Suprapubic skin (tissue), 4 donors: ENCODE measurements at regions not wholly inside any gene's neighbourhood (a gene's known extent, or its start where the extent isn't known, plus 50 kb on each side); places are given as distances from the start of the nearest gene placed in this dataset.

Source experiments
- DNase-seq, 2 donors: peaks; one replicate each; pipeline ENCODE4 v3.0.0-alpha.2; 2019; ENCODE audit warnings: low spot score in 2 of 2
- H3K27ac ChIP-seq: fragments of 200-600 bp; sonication (generic); one replicate; pipeline ENCODE4 v1.5.1; 2019
- H3K27me3 ChIP-seq: fragments of 200-600 bp; sonication (generic); one replicate; pipeline ENCODE4 v1.5.1; 2019
- H3K36me3 ChIP-seq: fragments of 200-600 bp; sonication (generic); one replicate; pipeline ENCODE4 v1.5.1; 2019
- H3K4me1 ChIP-seq: fragments of 200-600 bp; sonication (generic); one replicate; pipeline ENCODE4 v1.5.1; 2019
- H3K4me3 ChIP-seq: fragments of 200-600 bp; sonication (generic); one replicate; pipeline ENCODE4 v1.5.1; 2019; ENCODE audit warnings: mild to moderate bottlenecking
- H3K9me3 ChIP-seq: fragments of 200-600 bp; sonication (generic); one replicate; pipeline ENCODE4 v1.5.1; 2019
- EP300 ChIP-seq: sonication (generic); formaldehyde crosslinking; IDR thresholded peaks from one replicate; pipeline ENCODE4 v1.6.1; 2017; ENCODE audit warnings: antibody characterized with exemption
- POLR2A ChIP-seq, 2 donors: fragments of 450-650 bp; IDR thresholded peaks; one replicate each; pipeline ENCODE4 v1.6.1; 2017; ENCODE audit warnings: antibody characterized with exemption in 2 of 2, mild to moderate bottlenecking in 2 of 2, moderate library complexity in 2 of 2
- POLR2AphosphoS5 ChIP-seq, 3 donors: sonication (generic); formaldehyde crosslinking; IDR thresholded peaks; one replicate each; pipeline ENCODE4 v1.6.1; 2017; ENCODE audit warnings: antibody characterized with exemption in 3 of 3
- WGBS: methylation state at CpG from one replicate; pipeline ENCODE4 v1.1.5; 2018; 5-methylcytosine and 5-hydroxymethylcytosine counted together
- TF ChIP-seq, protein P1 (sequence below), 2 donors: fragments of 200-600 bp in 1 of 2; fragments of 450-650 bp in 1 of 2; sonication (generic) in 1 of 2; IDR thresholded peaks; one replicate each; pipeline ENCODE4 v1.5.1; 2016 to 2019; ENCODE audit warnings: antibody characterized with exemption in 2 of 2, mild to moderate bottlenecking in 1 of 2, moderate library complexity in 1 of 2

DNA sequence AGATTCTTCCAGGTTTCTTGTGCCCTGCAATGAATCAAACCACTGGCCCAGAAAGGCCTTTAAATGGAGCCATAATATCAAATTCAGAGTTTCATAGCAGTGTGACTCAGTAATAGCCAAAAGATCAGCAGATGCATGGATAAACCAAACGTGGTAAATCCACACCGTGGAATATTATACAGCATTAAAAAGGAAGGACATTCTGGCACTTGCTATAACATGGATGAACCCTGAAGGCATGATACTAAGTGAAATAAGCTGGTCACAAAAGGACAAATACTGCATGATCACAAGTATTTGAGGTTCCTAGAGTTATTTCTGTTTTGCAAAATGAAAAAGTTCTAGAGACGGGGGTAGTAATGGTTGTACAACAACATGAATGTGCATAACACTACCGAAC, 140.1 kb downstream of the TOMM20 start:
- DNase-seq, result no peak
- Histone ChIP-seq H3K4me1 (peaks cover 44% of the 10 kb centered on the region), H3K27me3 (no peaks in the 10 kb centered on the region), H3K4me3 (no peak overlapping the region), H3K36me3 (no peaks in the 10 kb centered on the region), H3K9me3 (no peaks in the 10 kb centered on the region), H3K27ac (peak overlapping the region; percentile 92)
- 89% methylated on average over 4 of the region's 4 CpGs for WGBS
- TF ChIP-seq, protein P1, sequence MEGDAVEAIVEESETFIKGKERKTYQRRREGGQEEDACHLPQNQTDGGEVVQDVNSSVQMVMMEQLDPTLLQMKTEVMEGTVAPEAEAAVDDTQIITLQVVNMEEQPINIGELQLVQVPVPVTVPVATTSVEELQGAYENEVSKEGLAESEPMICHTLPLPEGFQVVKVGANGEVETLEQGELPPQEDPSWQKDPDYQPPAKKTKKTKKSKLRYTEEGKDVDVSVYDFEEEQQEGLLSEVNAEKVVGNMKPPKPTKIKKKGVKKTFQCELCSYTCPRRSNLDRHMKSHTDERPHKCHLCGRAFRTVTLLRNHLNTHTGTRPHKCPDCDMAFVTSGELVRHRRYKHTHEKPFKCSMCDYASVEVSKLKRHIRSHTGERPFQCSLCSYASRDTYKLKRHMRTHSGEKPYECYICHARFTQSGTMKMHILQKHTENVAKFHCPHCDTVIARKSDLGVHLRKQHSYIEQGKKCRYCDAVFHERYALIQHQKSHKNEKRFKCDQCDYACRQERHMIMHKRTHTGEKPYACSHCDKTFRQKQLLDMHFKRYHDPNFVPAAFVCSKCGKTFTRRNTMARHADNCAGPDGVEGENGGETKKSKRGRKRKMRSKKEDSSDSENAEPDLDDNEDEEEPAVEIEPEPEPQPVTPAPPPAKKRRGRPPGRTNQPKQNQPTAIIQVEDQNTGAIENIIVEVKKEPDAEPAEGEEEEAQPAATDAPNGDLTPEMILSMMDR (IDR thresholded peaks at IDR 0.05), result no peak
- TF ChIP-seq EP300, result no peak
- no peak for TF ChIP-seq POLR2AphosphoS5 (IDR thresholded peaks at IDR 0.05)
- no peak for TF ChIP-seq POLR2A (IDR thresholded peaks at IDR 0.05)

DNA sequence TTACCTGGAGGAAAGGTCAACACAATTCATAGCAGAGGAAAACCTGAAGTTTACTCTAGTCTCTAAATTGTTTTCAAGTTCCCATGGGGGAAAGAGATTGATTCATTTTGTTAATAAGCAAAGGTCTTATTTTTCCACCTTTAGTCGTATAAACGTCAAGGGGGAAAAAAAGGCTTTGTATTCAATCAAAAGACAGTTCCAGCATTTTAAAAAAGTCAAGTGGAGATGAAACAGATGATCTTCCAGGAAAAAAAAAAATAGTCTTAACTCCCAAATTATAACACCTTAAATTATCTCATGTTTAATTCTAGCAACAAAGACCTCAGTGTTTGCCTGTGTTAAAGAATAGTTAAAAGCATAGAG, 140.5 kb downstream of the TOMM20 start:
- TF ChIP-seq EP300, result no peak
- no peak for TF ChIP-seq POLR2AphosphoS5 (IDR thresholded peaks at IDR 0.05)
- TF ChIP-seq, protein P1 (IDR thresholded peaks at IDR 0.05), result no peak
- no peak for TF ChIP-seq POLR2A (IDR thresholded peaks at IDR 0.05)
- Histone ChIP-seq H3K27me3 (no peaks in the 10 kb centered on the region), H3K4me1 (peaks cover 44% of the 10 kb centered on the region), H3K4me3 (no peak overlapping the region), H3K36me3 (no peaks in the 10 kb centered on the region), H3K9me3 (no peaks in the 10 kb centered on the region), H3K27ac (peak overlapping the region; percentile 92)
- 59% methylated on average over 2 of the region's 2 CpGs for WGBS
- DNase-seq, result no peak

DNA sequence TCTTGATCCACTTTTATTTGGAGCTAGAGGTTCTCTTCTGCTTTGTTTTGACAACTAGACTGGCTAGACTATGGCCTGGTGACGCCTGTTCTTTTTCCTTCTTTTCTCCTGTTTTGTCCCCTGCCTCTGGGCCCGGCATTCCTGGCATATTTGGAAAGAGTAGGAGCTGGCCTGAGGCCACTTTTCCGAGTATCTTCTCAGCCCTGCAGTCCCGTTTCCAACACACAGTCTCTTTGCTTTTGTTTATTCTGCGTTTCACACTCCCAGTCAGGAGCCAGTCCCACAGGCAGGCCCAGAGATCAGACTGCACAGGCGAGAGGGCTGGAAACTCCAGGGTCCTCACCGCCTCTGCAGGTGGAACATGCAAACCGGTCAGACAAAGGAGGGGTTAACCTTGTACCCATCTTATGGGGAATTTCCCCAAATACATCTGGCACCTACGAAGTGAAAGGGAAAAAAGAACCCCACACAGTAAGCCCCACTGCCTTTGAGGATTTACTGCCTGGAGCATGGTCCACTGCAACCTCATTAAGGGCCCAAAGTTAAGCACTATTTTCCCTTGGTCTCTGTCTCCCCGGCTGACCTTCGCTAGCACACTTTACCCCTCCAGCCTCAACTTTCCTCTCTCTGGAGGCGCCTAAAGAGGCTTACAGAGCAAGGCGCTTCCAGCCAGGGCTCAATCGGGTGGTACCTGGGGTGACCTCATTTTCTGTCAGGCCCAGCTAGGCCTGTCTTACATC, 141.1 kb downstream of the TOMM20 start:
- WGBS, result 35% methylated on average over 14 of the region's 14 CpGs
- DNase-seq, result peak; percentile 87 to 93

DNA sequence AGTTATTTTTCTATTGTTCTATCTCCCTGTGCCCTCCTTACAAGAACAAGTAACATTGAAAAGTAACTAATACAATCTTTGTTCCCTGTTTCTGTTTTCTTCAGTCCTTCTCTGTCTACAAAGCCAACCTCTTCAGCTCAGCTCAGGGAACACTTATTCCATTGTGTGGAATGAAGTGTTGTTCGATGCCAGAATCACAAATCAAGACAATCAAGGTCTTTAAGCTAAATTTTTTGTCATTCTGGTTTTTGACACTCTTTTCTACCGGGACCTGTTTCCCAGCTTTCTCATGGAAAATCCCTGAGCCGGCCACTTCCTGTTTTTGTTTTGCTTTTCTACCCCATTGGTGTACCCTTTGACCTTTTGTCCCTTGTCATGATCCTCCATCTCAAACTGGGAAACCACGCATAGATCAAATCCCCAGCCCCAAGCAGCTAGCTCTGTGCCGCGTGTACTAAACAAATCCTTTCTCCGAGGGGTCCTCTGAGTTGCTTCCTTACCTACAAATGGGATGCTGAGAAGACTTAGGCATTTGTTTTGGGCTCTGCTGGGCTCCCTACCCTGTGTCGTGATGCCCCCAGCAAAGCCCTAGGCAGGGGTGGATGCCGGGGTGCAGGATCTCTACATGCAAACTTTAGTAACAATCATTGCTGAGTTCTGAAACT, 141.8 kb downstream of the TOMM20 start:
- Histone ChIP-seq H3K27me3 (no peaks in the 10 kb centered on the region), H3K36me3 (no peaks in the 10 kb centered on the region), H3K27ac (peak overlapping the region; percentile 92), H3K9me3 (no peaks in the 10 kb centered on the region), H3K4me3 (no peak overlapping the region), H3K4me1 (peaks cover 44% of the 10 kb centered on the region)
- no peak for DNase-seq
- 51% methylated on average over 9 of the region's 9 CpGs for WGBS
- TF ChIP-seq EP300, result no peak
- no peak for TF ChIP-seq POLR2AphosphoS5 (IDR thresholded peaks at IDR 0.05)
- TF ChIP-seq, protein P1 (IDR thresholded peaks at IDR 0.05), result no peak
- TF ChIP-seq POLR2A (IDR thresholded peaks at IDR 0.05), result no peak

More for the DNA sequence above, 141.1 kb downstream of the TOMM20 start:
- no peaks in the 10 kb centered on the region for H3K9me3 ChIP-seq
- no peaks in the 10 kb centered on the region for H3K36me3 ChIP-seq
- H3K27ac ChIP-seq, result peak overlapping the region; percentile 92
- peak in 2 of 3 donors; percentile 24 to 48 for TF ChIP-seq POLR2AphosphoS5 (IDR thresholded peaks at IDR 0.05)
- TF ChIP-seq, protein P1 (IDR thresholded peaks at IDR 0.05), result no peak
- peak; percentile 79 for TF ChIP-seq EP300
- no peak overlapping the region for H3K4me3 ChIP-seq
- no peaks in the 10 kb centered on the region for H3K27me3 ChIP-seq
- H3K4me1 ChIP-seq, result peaks cover 44% of the 10 kb centered on the region

DNA sequence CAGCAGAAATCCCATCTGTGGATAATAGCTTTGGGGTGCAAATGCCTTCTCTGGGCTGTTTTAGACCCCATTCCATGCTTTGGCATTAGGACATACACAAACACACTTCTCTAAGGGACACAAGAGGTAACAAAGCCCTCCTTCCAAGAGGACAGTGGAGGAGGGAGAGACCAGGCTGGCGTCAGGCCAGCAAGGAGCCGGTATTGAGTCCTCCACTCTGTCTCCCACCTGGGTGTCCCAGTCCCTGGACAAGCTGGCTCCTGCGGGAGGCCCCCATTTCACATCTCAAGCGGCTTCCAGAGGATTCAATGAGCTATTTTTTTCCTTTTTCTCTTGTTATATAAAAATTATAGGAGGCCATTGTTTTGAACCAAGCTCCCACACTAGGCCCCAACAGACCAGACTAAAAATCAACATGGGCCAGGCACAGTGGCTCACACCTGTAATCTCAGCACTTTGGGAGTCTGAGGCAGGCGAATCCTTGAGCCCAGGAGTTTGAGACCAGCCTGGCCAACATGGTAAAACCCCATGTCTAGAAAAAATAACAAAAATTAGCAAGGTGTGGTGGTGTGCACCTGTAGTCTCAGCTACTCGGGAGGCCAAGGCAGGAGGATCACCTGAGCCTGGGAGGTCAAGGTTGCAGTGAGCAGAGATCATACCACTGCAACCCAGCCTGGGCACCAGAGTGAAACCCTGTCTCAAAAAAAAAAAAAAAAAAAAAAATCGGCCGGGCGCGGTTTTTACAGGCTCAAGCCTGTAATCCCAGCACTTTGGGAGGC, 142.9 kb downstream of the TOMM20 start:
- Histone ChIP-seq H3K4me3 (no peak overlapping the region), H3K4me1 (peaks cover 55% of the 10 kb centered on the region), H3K27ac (peak overlapping the region; percentile 92), H3K36me3 (no peaks in the 10 kb centered on the region), H3K27me3 (no peaks in the 10 kb centered on the region), H3K9me3 (no peaks in the 10 kb centered on the region)
- TF ChIP-seq EP300, result no peak
- TF ChIP-seq, protein P1 (IDR thresholded peaks at IDR 0.05), result no peak
- no peak for TF ChIP-seq POLR2AphosphoS5 (IDR thresholded peaks at IDR 0.05)
- TF ChIP-seq POLR2A (IDR thresholded peaks at IDR 0.05), result no peak
- 95% methylated on average over 10 of the region's 10 CpGs for WGBS
- DNase-seq, result no peak
